Mesenchymal stem cell (in vitro differentiated cells and primary cell): ENCODE measurements at regions not wholly inside any gene's neighbourhood (a gene's known extent, or its start where the extent isn't known, plus 50 kb on each side); places are given as distances from the start of the nearest gene placed in this dataset.

ENCODE experiments used
- DNase-seq: peaks from one replicate; pipeline ENCODE4 v3.0.0-alpha.2; 2013
- H2AFZ ChIP-seq: one replicate; pipeline ENCODE4 v1.6.1; 2013; ENCODE audit warnings: low read depth, mild to moderate bottlenecking, control low read depth, inconsistent platforms, low read length, moderate library complexity
- H2AK5ac ChIP-seq: 2 replicates; pipeline ENCODE4 v1.6.1; 2013; ENCODE audit warnings: low read length, moderate library complexity, mild to moderate bottlenecking, inconsistent platforms; ENCODE audit not compliant: severe bottlenecking
- H2BK120ac ChIP-seq: one replicate; pipeline ENCODE4 v1.6.1; 2013; ENCODE audit warnings: low read depth, mild to moderate bottlenecking, inconsistent platforms, low read length, moderate library complexity
- H2BK12ac ChIP-seq, 2 experiments: one replicate each; pipeline ENCODE4 v1.6.1; 2013; ENCODE audit warnings: inconsistent platforms in 2 of 2, low read length in 2 of 2, mild to moderate bottlenecking in 2 of 2, moderate library complexity in 2 of 2, control low read depth in 1 of 2
- H2BK15ac ChIP-seq: one replicate; pipeline ENCODE4 v1.6.1; 2013; ENCODE audit warnings: mild to moderate bottlenecking, low read depth, inconsistent platforms; ENCODE audit not compliant: poor library complexity, severe bottlenecking
- H2BK5ac ChIP-seq: 2 replicates; pipeline ENCODE4 v1.6.1; 2013; ENCODE audit warnings: low read depth, mild to moderate bottlenecking, low read length, control low read depth, inconsistent platforms; ENCODE audit not compliant: poor library complexity, severe bottlenecking
- H3K14ac ChIP-seq, 2 experiments: one replicate each; pipeline ENCODE4 v1.6.1; 2013; ENCODE audit warnings: inconsistent platforms in 2 of 2, low read length in 2 of 2, control low read depth in 1 of 2, mild to moderate bottlenecking in 1 of 2, moderate library complexity in 1 of 2
- H3K18ac ChIP-seq, 2 experiments: one replicate each; pipeline ENCODE4 v1.6.1; 2013; ENCODE audit warnings: inconsistent platforms in 2 of 2, low read length in 2 of 2, control low read depth in 1 of 2, low read depth in 1 of 2, mild to moderate bottlenecking in 1 of 2
- H3K23ac ChIP-seq, 2 experiments: one replicate each; pipeline ENCODE4 v1.6.1; 2013; ENCODE audit warnings: inconsistent platforms in 2 of 2, low read length in 2 of 2, mild to moderate bottlenecking in 2 of 2, moderate library complexity in 2 of 2, control low read depth in 1 of 2
- H3K27ac ChIP-seq: 2 replicates; pipeline ENCODE4 v1.5.1; 2013; ENCODE audit warnings: mild to moderate bottlenecking, moderate library complexity, low read length, control low read depth, inconsistent platforms; ENCODE audit not compliant: poor library complexity, severe bottlenecking
- H3K27me3 ChIP-seq, 2 experiments: 2 replicates each; pipeline versions ENCODE4 v1.6.1 to v1.7.0; 2013; ENCODE audit warnings: low read length in 2 of 2, mild to moderate bottlenecking in 2 of 2, moderate library complexity in 2 of 2, control low read depth in 1 of 2, inconsistent platforms in 1 of 2; ENCODE audit not compliant: control insufficient read depth in 1 of 2, insufficient read depth in 1 of 2
- H3K36me3 ChIP-seq, 2 experiments: 2 replicates each; pipeline versions ENCODE4 v1.6.1 to v1.7.0; 2013; ENCODE audit warnings: low read length in 2 of 2, control low read depth in 1 of 2, inconsistent platforms in 1 of 2, low read depth in 1 of 2, mild to moderate bottlenecking in 1 of 2; ENCODE audit not compliant: insufficient read depth in 2 of 2, control insufficient read depth in 1 of 2
- H3K4ac ChIP-seq, 2 experiments: one replicate each; pipeline ENCODE4 v1.6.1; 2013; ENCODE audit warnings: inconsistent platforms in 2 of 2, low read length in 2 of 2, mild to moderate bottlenecking in 2 of 2, moderate library complexity in 2 of 2, control low read depth in 1 of 2, low read depth in 1 of 2
- H3K4me1 ChIP-seq: 2 replicates; pipeline ENCODE4 v1.6.1; 2013; ENCODE audit warnings: low read depth, low read length, control low read depth; ENCODE audit not compliant: control insufficient read depth, insufficient read depth
- H3K4me2 ChIP-seq: 2 replicates; pipeline ENCODE4 v1.6.1; 2013; ENCODE audit warnings: low read length, mild to moderate bottlenecking, inconsistent platforms; ENCODE audit not compliant: poor library complexity, severe bottlenecking
- H3K4me3 ChIP-seq, 2 experiments: 2 replicates each; pipeline versions ENCODE4 v1.5.1 to v1.7.0; 2013; ENCODE audit warnings: low read length in 2 of 2, mild to moderate bottlenecking in 2 of 2, control low read depth in 1 of 2, low read depth in 1 of 2; ENCODE audit not compliant: insufficient read depth in 1 of 2
- H3K79me1 ChIP-seq: replicated peaks from 2 replicates; pipeline ENCODE4 v1.6.1; 2013; ENCODE audit warnings: mild to moderate bottlenecking, control low read depth, low read length, inconsistent platforms; ENCODE audit not compliant: poor library complexity, severe bottlenecking
- H3K9ac ChIP-seq: 2 replicates; pipeline ENCODE4 v1.7.0; 2013; ENCODE audit warnings: mild to moderate bottlenecking, low read length, moderate library complexity
- H3K9me3 ChIP-seq: 2 replicates; pipeline ENCODE4 v1.7.0; 2013; ENCODE audit warnings: mild to moderate bottlenecking, low read length; ENCODE audit not compliant: control insufficient read depth
- H4K8ac ChIP-seq: one replicate; pipeline ENCODE4 v1.6.1; 2013; ENCODE audit warnings: inconsistent platforms, mild to moderate bottlenecking, low read length, moderate library complexity
- H4K91ac ChIP-seq: one replicate; pipeline ENCODE4 v1.6.1; 2013; ENCODE audit warnings: mild to moderate bottlenecking, low read length, inconsistent platforms
- WGBS: methylation state at CpG from one replicate; pipeline ENCODE4 v1.1.7; 2013; ENCODE audit warnings: mixed read lengths; 5-methylcytosine and 5-hydroxymethylcytosine counted together

DNA sequence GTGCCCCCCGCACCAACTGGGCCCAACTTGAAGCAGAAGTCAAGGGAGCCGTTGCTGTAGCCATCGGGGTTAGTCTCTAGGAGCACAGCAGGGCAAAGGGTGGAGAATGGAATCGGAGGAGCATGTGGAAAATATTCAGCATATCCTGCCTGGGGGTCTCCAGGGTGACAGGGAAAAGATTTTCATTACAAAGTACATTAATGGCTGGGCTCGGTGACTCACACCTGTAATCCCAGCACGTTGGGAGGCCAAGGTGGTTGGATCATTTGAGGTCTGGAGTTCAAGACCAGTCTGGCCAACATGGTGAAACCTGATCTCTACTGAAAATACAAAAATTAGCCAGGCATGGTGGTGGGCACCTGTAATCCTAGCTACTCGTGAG is 53.8 kb upstream of the ABLIM1 start:
- Histone ChIP-seq H2AK5ac (peak overlapping the region; percentile 46), H2BK12ac (no peak overlapping the region), H4K8ac (no peak overlapping the region), H3K9me3 (no peaks in the 10 kb centered on the region), H3K18ac (no peak overlapping the region), H3K79me1 (peaks cover 11% of the 10 kb centered on the region), H4K91ac (no peak overlapping the region), H3K4ac (no peak overlapping the region), H3K23ac (no peak overlapping the region), H3K4me3 (no peak overlapping the region), H2AFZ (no peak overlapping the region), H3K4me2 (no peak overlapping the region), H3K9ac (no peak overlapping the region), H3K36me3 (no peaks in the 10 kb centered on the region), H2BK5ac (no peak overlapping the region), H3K27ac (no peak overlapping the region), H3K27me3 (no peaks in the 10 kb centered on the region), H2BK15ac (no peak overlapping the region), H2BK120ac (no peak overlapping the region), H3K4me1 (peaks cover 7% of the 10 kb centered on the region), H3K14ac (no peak overlapping the region)
- WGBS = 89% methylated on average over 6 of the region's 7 CpGs
- DNase-seq = no peak

DNA sequence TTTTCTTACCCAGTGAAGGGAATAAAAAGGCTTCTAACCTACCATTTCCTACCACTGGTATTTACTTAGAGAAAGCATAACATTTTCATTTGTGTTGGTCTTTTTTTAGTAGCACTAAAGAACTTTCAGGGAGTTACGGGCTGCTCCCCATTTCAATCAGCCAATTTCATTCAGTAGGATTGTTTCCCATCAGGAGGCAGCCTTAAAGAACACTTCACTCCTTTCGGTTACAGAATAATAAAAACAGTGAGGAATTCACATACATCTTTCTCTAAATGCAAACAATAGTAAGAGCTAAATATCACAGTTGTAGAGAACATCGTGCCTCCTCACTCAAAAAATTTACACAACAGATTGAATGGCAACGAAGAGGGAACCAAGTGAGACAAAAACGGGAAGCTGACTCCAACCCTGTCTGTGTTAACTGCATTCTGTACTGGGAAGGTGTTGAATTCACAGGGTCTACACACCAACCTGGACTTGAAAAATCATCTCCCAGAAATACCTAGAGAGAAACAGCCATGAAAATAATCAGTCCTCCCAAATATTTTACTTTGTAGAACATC is 55.5 kb upstream of the ABLIM1 start:
- 68% methylated on average over 5 of the region's 5 CpGs for WGBS
- Histone ChIP-seq H2BK5ac (no peak overlapping the region), H3K9ac (no peak overlapping the region), H3K23ac (no peak overlapping the region), H3K4me2 (no peak overlapping the region), H3K36me3 (no peaks in the 10 kb centered on the region), H2BK15ac (no peak overlapping the region), H3K4me1 (peaks cover 5% of the 10 kb centered on the region), H3K27me3 (no peaks in the 10 kb centered on the region), H2BK12ac (peak overlapping the region in 1 of 2 experiments; percentile 10), H3K79me1 (peaks cover 9% of the 10 kb centered on the region), H3K4ac (no peak overlapping the region), H3K18ac (no peak overlapping the region), H2BK120ac (no peak overlapping the region), H3K9me3 (no peaks in the 10 kb centered on the region), H4K91ac (no peak overlapping the region), H3K14ac (no peak overlapping the region), H2AFZ (no peak overlapping the region), H2AK5ac (no peak overlapping the region), H3K4me3 (no peak overlapping the region), H3K27ac (peak overlapping the region; percentile 53), H4K8ac (no peak overlapping the region)
- no peak for DNase-seq

DNA sequence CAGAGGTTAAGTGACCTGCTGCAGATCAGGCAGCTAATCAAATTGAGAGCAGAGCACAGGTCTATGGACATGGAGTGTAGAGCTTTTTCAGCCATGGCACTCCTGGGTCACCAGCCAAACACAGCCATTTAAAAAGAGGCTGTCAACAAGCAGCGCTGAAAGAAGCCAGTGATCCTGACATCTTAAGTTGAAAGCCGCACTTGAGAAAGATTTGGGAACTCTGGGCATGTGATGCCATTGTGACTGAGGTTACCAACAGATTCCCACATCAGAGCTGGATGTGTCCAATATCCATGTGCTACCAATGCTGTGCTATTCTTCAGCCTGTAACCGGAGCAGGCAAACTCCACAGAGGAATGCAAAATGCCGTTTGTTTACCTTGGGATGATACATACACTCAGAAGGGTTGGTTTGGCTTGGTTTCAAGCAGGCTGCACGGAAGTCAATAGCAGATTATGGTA is 56.2 kb upstream of the ABLIM1 start:
- no peak overlapping the region for H2AFZ ChIP-seq
- peak overlapping the region; percentile 42 for H2BK120ac ChIP-seq
- H3K4ac ChIP-seq = no peak overlapping the region
- H3K4me3 ChIP-seq = no peak overlapping the region
- no peak overlapping the region for H3K14ac ChIP-seq
- H3K23ac ChIP-seq = no peak overlapping the region
- peak overlapping the region; percentile 18 for H3K4me2 ChIP-seq
- H4K91ac ChIP-seq = no peak overlapping the region
- no peaks in the 10 kb centered on the region for H3K36me3 ChIP-seq
- H3K9me3 ChIP-seq = no peaks in the 10 kb centered on the region
- no peak overlapping the region for H2AK5ac ChIP-seq
- no peak overlapping the region for H2BK5ac ChIP-seq
- no peak overlapping the region for H3K9ac ChIP-seq
- no peak overlapping the region for H2BK15ac ChIP-seq
- H3K79me1 ChIP-seq = peaks cover 11% of the 10 kb centered on the region
- no peak overlapping the region for H2BK12ac ChIP-seq
- peaks cover 5% of the 10 kb centered on the region for H3K4me1 ChIP-seq
- H3K27me3 ChIP-seq = no peaks in the 10 kb centered on the region
- DNase-seq = peak; percentile 95
- H3K27ac ChIP-seq = peak overlapping the region; percentile 70
- 17% methylated on average over 4 of the region's 5 CpGs for WGBS
- H4K8ac ChIP-seq = no peak overlapping the region
- no peak overlapping the region for H3K18ac ChIP-seq

DNA sequence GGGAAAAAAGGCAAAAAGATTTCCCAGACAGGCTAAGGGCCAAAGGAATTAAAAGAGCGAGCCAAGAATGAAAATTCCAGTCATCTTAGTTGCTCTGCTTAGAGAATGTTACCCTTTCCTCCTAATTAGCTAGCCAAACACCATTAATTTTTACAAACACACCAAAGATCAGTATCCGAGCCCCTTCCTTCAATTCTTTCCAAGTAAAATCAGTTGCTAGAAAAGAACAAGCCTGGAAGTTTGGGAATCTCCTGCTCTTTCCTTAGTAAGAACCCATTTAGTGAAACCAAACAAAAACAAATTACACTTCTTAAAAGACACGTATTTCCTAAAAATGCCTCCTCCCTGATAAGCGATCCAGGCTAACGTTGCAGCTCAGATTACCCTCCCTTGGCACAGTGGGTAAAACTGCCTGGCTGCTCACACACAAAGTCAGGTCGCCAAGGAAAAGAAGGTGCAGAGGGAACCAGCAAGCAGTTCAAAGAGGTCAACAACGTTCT is 57.1 kb upstream of the ABLIM1 start:
- H3K23ac ChIP-seq = no peak overlapping the region
- peak overlapping the region in 1 of 2 experiments; percentile 20 for H3K4me3 ChIP-seq

More for the DNA sequence above, 57.1 kb upstream of the ABLIM1 start:
- no peak overlapping the region for H2BK15ac ChIP-seq
- 65% methylated on average over 6 of the region's 7 CpGs for WGBS
- H4K8ac ChIP-seq = peak overlapping the region; percentile 45
- no peak overlapping the region for H2BK120ac ChIP-seq
- no peak overlapping the region for H2AFZ ChIP-seq
- no peaks in the 10 kb centered on the region for H3K9me3 ChIP-seq
- peak overlapping the region; percentile 59 to 85 for H3K18ac ChIP-seq
- H3K4me1 ChIP-seq = peaks cover 5% of the 10 kb centered on the region
- DNase-seq = peak; percentile 35
- H3K27me3 ChIP-seq = no peaks in the 10 kb centered on the region
- H3K9ac ChIP-seq = peak overlapping the region; percentile 32
- no peaks in the 10 kb centered on the region for H3K36me3 ChIP-seq
- H3K79me1 ChIP-seq = peaks cover 11% of the 10 kb centered on the region
- H2AK5ac ChIP-seq = peak overlapping the region; percentile 1
- H2BK12ac ChIP-seq = peak overlapping the region; percentile 11 to 49
- no peak overlapping the region for H3K4me2 ChIP-seq
- no peak overlapping the region for H2BK5ac ChIP-seq
- H3K27ac ChIP-seq = peak overlapping the region; percentile 0
- H4K91ac ChIP-seq = no peak overlapping the region
- no peak overlapping the region for H3K14ac ChIP-seq
- H3K4ac ChIP-seq = no peak overlapping the region
